GM20000 (cell line): ENCODE measurements at regions not wholly inside any gene's neighbourhood (a gene's known extent, or its start where the extent isn't known, plus 50 kb on each side); places are given as distances from the start of the nearest gene placed in this dataset.

ENCODE experiments used
- DNase-seq: peaks from one replicate; pipeline ENCODE4 v3.0.0; 2012; ENCODE audit warnings: low spot score
- CTCF ChIP-seq: IDR thresholded peaks from 2 replicates; pipeline ENCODE4 v1.5.1; 2012; ENCODE audit warnings: mild to moderate bottlenecking, control low read depth; ENCODE audit errors: extremely low read depth, missing control alignments

- DNase-seq, result peak; percentile 57
- no peak for TF ChIP-seq CTCF
Measured at GRCh38 chr18:5628512-5629255, 84.9 kb upstream of the EPB41L3 start.

GRCh38 chr18:5627776-5628511, 84.1 kb upstream of the EPB41L3 start:
- DNase-seq, result no peak
- no peak for TF ChIP-seq CTCF

GRCh38 chr18:5626130-5626880, 82.5 kb upstream of the EPB41L3 start:
- no peak for DNase-seq
- TF ChIP-seq CTCF, result no peak

- no peak for TF ChIP-seq CTCF
- no peak for DNase-seq
Measured at GRCh38 chr18:5625076-5625475, 81.3 kb upstream of the EPB41L3 start.

GRCh38 chr18:5622905-5623304, 79.1 kb upstream of the EPB41L3 start:
- no peak for DNase-seq
- TF ChIP-seq CTCF, result no peak

- no peak for DNase-seq
- TF ChIP-seq CTCF, result no peak
Measured at GRCh38 chr18:5620289-5620688, 76.5 kb upstream of the EPB41L3 start.

- no peak for TF ChIP-seq CTCF
- DNase-seq, result no peak
Measured at GRCh38 chr18:5619376-5619775, 75.6 kb upstream of the EPB41L3 start.
